Stimulated activated CD8-positive, alpha-beta memory T cell treated with anti-CD3 and anti-CD28 coated beads, Interleukin-15, amount 100 ng/mL, for 1 hour (primary cell): ENCODE measurements at regions not wholly inside any gene's neighbourhood (a gene's known extent, or its start where the extent isn't known, plus 50 kb on each side); places are given as distances from the start of the nearest gene placed in this dataset.

Experiments used
- DNase-seq: peaks from one replicate; pipeline ENCODE4 v3.0.0-alpha.2; 2020; ENCODE audit warnings: low read depth

GRCh38 chr2:176388861-176389260, 119.6 kb downstream of the MTX2 start:
- DNase-seq = no peak

GRCh38 chr2:176390276-176391147, 121.3 kb downstream of the MTX2 start:
- DNase-seq = no peak

- no peak for DNase-seq
These were observed 121.8 kb downstream of the MTX2 start for GRCh38 chr2:176391148-176391419.

- DNase-seq = no peak
These were observed 123.0 kb downstream of the MTX2 start for GRCh38 chr2:176392249-176392648.

GRCh38 chr2:176392744-176393414, 123.6 kb downstream of the MTX2 start:
- DNase-seq = no peak

GRCh38 chr2:176395273-176395854, 126.1 kb downstream of the MTX2 start:
- no peak for DNase-seq

GRCh38 chr2:176398243-176399073, 129.2 kb downstream of the MTX2 start:
- DNase-seq = no peak

GRCh38 chr2:176399074-176399598, 129.9 kb downstream of the MTX2 start:
- no peak for DNase-seq

GRCh38 chr2:176405477-176405876, 136.2 kb downstream of the MTX2 start:
- DNase-seq = no peak

GRCh38 chr2:176407706-176408105, 138.5 kb downstream of the MTX2 start:
- DNase-seq = no peak

GRCh38 chr2:176409671-176410070, 140.4 kb downstream of the MTX2 start:
- DNase-seq = no peak

- DNase-seq = no peak
These were observed 142.9 kb downstream of the MTX2 start for GRCh38 chr2:176412136-176412535.

- DNase-seq = no peak
These were observed 144.5 kb downstream of the MTX2 start for GRCh38 chr2:176413786-176414185.

GRCh38 chr2:176414641-176415040, 145.4 kb downstream of the MTX2 start:
- no peak for DNase-seq

- no peak for DNase-seq
These were observed 146.1 kb downstream of the MTX2 start for GRCh38 chr2:176415174-176415895.

- DNase-seq = no peak
These were observed 146.8 kb downstream of the MTX2 start for GRCh38 chr2:176415937-176416499.

GRCh38 chr2:176418768-176419167, 149.5 kb downstream of the MTX2 start:
- DNase-seq = no peak

GRCh38 chr2:176419591-176420071, 150.4 kb downstream of the MTX2 start:
- no peak for DNase-seq

- no peak for DNase-seq
These were observed 152.2 kb downstream of the MTX2 start for GRCh38 chr2:176421297-176422050.

- DNase-seq = no peak
These were observed 154.6 kb downstream of the MTX2 start for GRCh38 chr2:176423819-176424218.
